HG02852 (cell line): ENCODE measurements at regions not wholly inside any gene's neighbourhood (a gene's known extent, or its start where the extent isn't known, plus 50 kb on each side); places are given as distances from the start of the nearest gene placed in this dataset.

ENCODE experiments used
- ATAC-seq: cut with Tn5 transposase; IDR thresholded peaks from one replicate; pipeline ENCODE4 v1.9.1; 2021; ENCODE audit warnings: mild to moderate bottlenecking, moderate library complexity; ENCODE audit not compliant: unreplicated experiment

DNA sequence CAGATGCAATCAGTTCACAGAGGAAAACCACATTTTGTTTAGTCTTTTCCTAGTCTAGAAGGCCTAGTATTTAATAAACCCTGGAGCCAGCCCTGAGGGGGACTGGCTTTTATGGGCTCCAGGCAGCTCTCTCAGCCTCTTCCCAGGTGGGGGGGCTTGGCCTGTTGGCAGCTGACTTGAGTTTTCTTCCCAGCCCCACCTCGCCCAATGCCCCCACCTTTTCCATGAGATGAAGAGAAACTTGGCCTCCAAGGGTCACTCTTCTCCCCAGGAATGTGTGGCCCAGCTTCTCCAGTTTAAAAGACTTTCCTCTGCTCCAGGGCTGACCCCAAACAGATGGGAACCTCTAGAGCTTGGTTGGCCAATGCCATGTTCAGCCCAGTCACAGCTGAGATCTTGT lies 196.1 kb downstream of the BMP7 start:
- no peak for ATAC-seq

GRCh38 chr20:57071283-57071731 lies 195.1 kb downstream of the BMP7 start:
- no peak for ATAC-seq

- no peak for ATAC-seq
These were observed 194.4 kb downstream of the BMP7 start for GRCh38 chr20:57071954-57072583.

DNA sequence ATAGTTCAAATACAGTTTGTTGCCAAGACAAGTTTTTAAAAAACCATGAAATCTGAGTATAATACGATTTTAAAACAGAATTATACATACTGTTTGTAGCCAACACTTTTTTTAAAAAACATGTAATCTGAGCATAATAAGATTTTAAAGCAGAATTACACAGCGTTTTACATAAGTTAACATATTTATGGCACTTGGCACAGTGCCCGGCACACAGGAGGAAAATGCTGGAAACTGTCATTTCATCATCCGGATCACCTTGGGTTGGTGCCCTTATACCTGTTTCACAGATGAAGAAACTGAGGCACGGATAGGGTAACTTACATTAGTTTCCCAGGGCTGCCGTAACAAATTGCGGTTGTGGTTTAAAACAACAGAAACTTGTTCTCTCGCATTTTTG lies 193.0 kb downstream of the BMP7 start:
- no peak for ATAC-seq

DNA sequence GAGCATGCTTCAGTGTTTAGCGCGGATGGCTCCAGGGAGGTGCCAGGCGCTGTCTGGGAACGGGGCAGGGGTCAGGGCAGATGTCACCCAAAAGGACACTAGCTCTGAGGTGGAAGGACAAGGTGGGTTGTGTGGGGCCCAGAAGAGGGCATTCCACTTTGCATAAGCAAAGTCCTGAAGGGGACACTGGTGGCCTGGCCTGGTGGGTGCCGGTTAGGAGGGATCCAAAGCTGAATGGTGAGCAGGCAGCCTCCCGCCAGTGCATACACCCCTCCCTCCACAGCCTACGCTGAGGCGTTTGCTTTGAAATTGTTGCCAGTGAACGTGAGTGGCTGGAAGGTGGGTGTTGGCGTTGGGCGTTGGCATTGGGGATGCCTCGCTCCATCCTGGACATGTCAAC lies 192.1 kb downstream of the BMP7 start:
- no peak for ATAC-seq

DNA sequence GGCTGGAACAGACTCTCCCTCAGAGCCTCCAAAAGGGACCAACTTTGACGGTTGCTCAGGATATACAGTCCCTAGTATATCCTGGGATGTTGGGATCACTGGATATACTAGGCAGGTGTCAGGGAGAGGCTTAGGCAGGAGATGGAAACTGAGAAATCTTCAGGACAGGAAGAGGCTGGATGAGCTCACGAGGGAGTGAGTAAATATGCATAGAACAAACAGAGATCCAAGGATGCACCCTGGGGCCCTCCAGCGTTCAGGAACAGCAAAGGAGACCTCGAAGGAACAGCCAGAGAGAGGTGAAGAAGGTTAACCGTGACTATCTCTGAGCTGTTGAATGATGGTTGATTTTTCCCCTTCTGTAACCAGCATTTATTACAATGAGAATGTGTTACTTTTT lies 191.3 kb downstream of the BMP7 start:
- ATAC-seq, result no peak

DNA sequence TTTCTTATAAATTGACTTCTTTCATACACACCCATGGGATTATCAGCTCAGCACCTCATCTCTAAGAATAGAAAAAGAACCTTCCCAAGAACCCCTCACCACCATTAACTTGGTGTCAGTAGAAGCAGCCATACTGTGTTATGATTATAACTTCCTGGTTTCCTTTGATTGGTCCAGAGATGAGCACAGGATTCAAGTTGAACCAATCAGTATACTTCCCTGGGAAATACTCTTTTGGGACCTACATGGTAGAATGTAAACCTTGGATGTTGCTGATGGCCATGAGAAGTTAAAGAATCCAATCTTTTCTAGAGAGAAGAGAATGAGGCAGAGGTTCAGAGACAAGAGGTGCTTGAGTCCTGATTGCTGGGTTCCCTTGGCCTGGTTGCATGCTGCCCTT lies 190.8 kb downstream of the BMP7 start:
- ATAC-seq, result no peak

DNA sequence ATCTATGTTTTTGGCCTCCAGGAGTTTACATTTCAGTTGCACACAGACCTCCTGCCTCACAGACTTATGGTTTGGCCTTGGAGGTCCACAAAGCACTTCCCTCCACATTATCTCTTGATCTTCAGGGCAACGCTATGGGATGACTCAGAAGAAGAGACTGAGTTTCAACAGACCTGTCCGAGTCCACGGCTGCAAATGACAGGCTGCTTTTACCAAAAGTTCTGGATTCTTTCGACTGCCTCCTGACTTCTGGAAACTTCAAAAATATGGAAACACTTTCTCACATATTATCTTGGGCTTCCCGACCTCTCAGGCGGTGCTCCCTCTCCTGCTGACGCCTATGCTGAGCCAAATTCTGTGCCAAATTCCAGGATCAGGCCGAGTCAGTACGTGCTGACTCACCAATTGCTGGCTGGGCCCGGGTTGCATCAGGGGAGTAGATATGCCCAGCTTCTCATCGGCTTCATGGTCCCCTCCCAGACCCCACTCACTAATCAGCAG lies 190.2 kb downstream of the BMP7 start:
- ATAC-seq, result no peak

DNA sequence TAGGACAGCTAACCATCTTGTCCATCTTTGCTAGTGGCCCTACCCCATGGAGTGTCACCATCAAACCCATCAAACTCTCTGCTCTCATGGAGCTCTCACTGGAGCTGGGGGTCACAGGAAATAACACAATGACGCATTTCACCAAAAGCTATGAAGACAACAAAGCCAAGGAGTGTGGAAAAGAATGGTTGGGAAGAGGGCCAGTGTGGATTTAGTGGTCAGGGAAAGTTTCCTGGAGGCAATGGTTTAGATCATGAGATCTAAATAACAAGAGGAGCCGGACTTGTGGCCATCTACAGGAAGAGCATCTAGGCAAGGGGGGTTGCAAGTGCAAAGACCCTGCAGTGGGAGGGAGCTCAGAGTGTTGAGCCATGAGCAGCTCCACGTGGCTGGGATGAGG lies 189.5 kb downstream of the BMP7 start:
- no peak for ATAC-seq

DNA sequence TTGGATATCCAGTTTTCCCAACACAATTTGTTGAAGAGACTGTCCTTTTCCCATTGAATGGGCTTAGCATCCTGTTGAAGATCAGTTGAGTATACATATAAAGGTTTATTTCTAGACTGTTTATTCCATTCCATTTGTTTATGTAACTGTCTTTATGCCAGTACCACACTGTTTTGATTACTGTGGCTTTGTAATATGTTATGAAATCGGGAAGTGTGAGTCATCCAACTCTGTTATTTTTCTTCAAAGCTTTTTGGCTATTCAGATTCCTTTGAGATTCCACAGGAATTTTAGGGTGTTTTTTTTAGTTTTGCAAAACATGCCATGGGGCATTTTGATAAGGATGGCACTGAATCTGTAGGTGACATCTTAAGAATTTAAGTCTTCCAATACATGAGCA lies 188.3 kb downstream of the BMP7 start:
- no peak for ATAC-seq

- ATAC-seq, result no peak
These were observed 187.1 kb downstream of the BMP7 start for GRCh38 chr20:57079031-57080005.

DNA sequence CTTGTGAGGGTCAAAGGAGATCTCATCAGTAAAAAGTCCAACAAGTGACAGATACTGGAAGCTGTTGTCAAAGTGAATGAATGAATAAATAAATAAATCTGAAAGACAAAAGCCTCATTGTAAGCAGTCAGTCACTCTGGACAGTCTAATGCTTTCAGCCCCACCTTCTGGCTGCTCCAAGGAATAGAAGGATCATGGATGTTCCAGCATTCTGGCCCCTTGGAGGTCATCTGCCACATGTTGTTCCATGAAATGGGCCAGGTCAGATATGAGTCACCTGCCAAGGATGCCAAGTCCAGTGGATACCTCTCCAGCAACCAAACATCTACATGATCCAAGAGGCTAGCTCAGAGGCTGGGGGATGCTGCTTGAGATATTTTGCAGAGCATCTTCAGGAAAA lies 185.6 kb downstream of the BMP7 start:
- ATAC-seq, result no peak

DNA sequence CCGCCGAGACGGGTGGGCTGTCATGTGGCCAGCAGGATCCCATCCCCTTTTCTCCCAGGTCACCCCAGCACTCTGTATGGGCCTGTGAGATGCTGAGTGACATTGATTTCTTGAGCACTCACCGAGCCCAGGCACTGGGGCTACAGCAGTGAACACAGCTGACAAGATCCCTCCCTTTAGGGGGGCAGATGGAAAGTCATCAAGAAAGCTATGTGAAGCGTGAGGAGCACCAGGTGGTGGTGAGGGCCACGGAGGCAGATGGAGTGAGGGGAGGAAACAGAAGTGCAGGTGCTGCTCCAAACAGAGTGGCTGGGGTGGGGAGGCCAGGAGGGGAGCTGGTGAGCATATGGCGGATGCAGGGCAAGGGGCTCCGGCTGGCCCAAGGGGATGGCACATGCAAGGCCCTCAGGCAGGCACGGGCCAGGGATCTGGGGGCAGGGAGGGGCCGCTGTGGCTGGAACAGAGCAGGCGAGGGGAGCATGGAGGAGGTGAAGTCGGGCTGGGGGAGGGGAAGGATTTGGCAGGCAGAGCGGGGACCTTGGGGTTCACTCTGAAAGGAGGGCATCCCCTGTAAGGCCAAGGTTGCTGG lies 184.0 kb downstream of the BMP7 start:
- ATAC-seq, result no peak

DNA sequence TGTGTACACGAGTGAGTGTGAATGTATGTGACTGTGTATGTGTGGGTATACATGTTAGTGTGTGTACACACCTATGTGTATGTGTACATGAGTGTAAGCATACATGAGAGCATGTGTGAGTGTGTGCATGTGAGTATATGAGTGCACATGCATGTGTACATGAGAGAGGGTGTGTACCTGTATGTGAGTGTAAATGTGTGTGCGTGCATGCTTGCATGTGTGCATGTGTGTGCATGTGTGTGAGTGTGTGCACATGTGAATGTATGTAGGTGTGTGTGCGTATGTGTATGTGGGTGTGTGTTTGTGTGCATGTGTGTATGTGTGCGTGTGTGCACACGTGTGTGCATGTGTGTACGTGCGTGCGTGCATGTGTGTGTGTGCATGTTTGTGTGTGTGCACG lies 183.4 kb downstream of the BMP7 start:
- no peak for ATAC-seq

DNA sequence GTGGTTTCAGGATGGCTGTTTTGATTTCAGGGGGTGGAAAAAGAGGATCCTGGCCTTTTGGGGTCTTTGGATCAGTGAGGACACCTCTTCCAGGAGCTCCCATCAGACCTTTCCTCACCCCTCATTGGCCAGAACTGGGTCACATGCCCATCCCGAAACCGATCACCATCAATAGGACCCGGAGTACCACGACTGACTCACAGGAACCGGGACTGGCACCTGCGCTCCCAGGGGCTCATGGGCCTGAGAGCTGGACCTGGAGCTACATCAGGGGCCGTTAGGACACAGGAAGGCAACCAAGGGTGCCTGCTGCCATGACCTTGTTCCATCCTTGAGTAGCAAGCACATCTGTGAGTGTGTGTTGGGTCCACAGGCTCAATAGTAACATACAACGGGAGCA lies 180.4 kb downstream of the BMP7 start:
- no peak for ATAC-seq

- no peak for ATAC-seq
These were observed 179.3 kb downstream of the BMP7 start for GRCh38 chr20:57087102-57087501.

DNA sequence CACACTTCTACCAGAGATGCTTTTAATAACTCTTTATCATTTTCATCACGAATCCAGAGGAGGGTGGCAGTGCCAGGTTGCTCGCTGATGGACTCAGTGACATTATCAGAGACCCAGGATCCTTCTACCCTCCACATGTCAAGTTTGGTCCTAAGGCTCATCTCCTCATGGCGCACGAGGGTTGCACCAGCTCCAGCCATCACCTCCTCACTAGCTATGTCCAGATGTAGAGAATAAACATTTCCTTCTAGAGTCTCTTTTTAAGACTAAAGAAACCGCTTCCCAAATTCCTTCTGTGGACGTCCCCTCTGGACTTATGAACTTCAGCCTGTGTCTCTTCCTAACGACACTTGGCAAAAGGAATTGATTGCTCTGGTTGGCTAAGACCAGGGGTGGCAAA lies 178.7 kb downstream of the BMP7 start:
- ATAC-seq, result no peak

DNA sequence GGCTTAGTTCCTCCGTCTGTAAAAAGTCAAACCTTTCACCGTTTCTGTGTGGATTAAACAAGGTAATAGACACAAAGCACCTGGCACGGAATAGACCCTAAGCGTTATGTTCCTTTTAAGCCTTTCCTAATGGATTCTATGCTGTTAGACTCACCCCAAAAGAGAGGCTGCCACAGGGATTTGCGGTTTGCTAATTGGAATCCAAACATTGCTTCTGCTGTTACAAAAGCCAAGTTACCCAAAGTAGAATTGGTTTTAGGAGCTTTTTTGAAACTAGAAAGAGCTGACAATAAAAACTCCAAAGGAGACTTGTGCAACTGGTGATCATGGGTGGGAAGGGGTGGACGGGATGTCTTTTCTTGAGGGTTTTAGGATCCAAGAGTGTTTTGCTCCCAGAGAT lies 178.0 kb downstream of the BMP7 start:
- ATAC-seq, result no peak

DNA sequence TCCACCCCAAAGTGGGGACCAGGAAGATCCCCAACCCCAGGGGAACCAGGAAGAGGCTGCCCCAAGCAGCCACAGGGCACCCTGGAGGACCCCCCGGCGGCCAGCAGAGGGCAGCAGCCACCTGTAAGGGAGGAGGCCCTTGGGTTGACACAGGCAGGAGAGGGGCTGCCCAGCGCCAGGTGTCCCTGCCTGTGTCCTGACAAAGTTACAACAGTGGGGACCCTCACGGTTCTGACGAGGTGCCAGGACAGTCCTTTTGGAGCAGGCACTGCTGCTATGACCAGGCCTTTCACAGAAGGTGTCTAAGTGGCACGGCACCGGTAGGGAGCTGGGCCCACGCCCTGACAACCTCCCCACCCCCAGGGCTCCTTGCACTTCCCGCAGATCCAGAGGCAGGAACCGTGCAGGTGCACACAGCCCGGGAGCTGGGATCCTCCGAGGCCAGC lies 176.7 kb downstream of the BMP7 start:
- peak; percentile 64 for ATAC-seq

GRCh38 chr20:57090590-57091560 lies 175.6 kb downstream of the BMP7 start:
- ATAC-seq, result no peak

DNA sequence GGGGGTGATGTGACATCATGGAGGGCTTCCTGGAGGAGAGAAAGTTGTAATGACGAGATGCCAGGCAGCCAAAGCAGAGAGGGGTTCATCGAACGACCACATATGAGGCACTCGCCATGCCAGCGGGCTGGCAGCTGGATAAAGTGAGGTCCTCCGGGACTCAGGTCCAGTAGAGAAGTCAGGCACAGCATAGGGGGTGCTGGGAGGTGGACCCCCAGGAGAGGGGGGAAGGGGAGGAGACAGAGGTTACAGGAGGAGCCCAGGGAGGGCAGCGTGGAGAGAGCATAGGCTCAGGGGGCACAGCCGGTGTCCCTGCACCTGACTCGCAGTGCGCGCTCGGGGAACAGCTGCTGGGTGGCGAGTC lies 174.7 kb downstream of the BMP7 start:
- no peak for ATAC-seq
